ENCODE measurements at regions not wholly inside any gene's neighbourhood (a gene's known extent, or its start where the extent isn't known, plus 50 kb on each side); places are given as distances from the start of the nearest gene placed in this dataset.

GRCh38 chr9:13502484-13502883, 223.0 kb upstream of the MPDZ start:
- TF ChIP-seq CTCF (IDR thresholded peaks at IDR 0.05; ENCODE audit: insufficient read depth, low read length) (no peak), REST (IDR thresholded peaks at IDR 0.05; ENCODE audit: insufficient replicate concordance, low read depth) (no peak), POLR2AphosphoS5 (IDR thresholded peaks at IDR 0.05; ENCODE audit: low read depth) (no peak), GABPA (IDR thresholded peaks at IDR 0.05; ENCODE audit: low read depth) (no peak)
